ENCODE measurements at regions not wholly inside any gene's neighbourhood (a gene's known extent, or its start where the extent isn't known, plus 50 kb on each side); places are given as distances from the start of the nearest gene placed in this dataset.

DNA sequence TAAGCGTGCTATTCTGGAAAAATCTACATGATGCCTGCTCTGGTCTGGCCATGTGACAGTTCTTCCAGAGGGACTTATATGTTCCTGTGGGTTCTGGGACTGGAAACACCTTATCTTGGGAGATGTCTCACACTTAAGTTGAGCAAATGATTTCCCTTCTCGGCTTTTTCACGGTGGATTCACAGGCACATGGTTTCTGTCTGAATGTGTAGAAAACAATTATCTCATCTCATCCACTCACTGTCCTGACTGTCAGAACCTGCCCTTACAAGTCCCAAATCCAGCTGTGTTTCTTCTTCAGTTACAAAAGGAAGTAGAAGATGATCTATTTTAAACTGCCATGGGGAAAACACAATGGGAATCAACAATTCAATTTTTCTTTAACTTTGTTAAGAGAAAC lies 184.0 kb downstream of the SYK start:
- TF ChIP-seq, protein P1, sequence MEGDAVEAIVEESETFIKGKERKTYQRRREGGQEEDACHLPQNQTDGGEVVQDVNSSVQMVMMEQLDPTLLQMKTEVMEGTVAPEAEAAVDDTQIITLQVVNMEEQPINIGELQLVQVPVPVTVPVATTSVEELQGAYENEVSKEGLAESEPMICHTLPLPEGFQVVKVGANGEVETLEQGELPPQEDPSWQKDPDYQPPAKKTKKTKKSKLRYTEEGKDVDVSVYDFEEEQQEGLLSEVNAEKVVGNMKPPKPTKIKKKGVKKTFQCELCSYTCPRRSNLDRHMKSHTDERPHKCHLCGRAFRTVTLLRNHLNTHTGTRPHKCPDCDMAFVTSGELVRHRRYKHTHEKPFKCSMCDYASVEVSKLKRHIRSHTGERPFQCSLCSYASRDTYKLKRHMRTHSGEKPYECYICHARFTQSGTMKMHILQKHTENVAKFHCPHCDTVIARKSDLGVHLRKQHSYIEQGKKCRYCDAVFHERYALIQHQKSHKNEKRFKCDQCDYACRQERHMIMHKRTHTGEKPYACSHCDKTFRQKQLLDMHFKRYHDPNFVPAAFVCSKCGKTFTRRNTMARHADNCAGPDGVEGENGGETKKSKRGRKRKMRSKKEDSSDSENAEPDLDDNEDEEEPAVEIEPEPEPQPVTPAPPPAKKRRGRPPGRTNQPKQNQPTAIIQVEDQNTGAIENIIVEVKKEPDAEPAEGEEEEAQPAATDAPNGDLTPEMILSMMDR (IDR thresholded peaks at IDR 0.05): no peak
- no peaks in the 10 kb centered on the region for H3K9me3 ChIP-seq
- H3K36me3 ChIP-seq (ENCODE audit: insufficient read depth in 1 of 2, low read depth in 1 of 2): no peaks in the 10 kb centered on the region
- H3K4me1 ChIP-seq: no peaks in the 10 kb centered on the region
- DNase-seq (no peak), ATAC-seq (no peak)
- no peak overlapping the region for H3K27ac ChIP-seq
- H3K4me3 ChIP-seq: no peak overlapping the region
- WGBS, 3 donors: 63 to 68% (median 64%) methylated on average over 3 of the region's 3 CpGs
- no peaks in the 10 kb centered on the region for H3K27me3 ChIP-seq (ENCODE audit: insufficient read depth in 3 of 3, low read length in 2 of 3)
- intact Hi-C loops (cut with DNase I): no loop called here

DNA sequence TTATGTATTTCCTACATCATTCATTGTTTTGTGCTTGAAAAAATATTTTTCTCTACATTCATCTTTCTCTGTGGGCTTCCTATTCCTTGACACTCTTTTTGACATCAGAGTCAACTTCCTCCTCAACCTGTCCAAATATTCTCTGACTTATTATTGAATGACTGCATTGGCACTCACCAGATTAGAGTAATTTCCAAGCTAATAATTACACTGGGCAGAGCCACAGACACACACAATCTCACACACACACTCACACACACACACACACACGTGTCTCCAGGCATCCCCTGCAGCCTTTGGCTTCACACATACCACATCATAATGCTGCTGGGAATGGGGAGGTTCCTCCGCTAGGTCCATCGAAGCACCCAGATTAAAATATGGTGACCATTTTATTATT lies 184.5 kb downstream of the SYK start:
- no peaks in the 10 kb centered on the region for H3K4me1 ChIP-seq
- no peak for DNase-seq
- WGBS, 3 donors: 73 to 79% (median 76%) methylated on average over 3 of the region's 3 CpGs
- no peak overlapping the region for H3K27ac ChIP-seq
- ATAC-seq: no peak
- peaks cover 3% of the 10 kb centered on the region for H3K9me3 ChIP-seq
- TF ChIP-seq, protein P1 (IDR thresholded peaks at IDR 0.05): no peak
- intact Hi-C loops (cut with DNase I): no loop called here
- H3K27me3 ChIP-seq (ENCODE audit: insufficient read depth in 3 of 3, low read length in 2 of 3): no peaks in the 10 kb centered on the region
- H3K36me3 ChIP-seq (ENCODE audit: insufficient read depth in 1 of 2, low read depth in 1 of 2): no peaks in the 10 kb centered on the region
- H3K4me3 ChIP-seq: no peak overlapping the region

DNA sequence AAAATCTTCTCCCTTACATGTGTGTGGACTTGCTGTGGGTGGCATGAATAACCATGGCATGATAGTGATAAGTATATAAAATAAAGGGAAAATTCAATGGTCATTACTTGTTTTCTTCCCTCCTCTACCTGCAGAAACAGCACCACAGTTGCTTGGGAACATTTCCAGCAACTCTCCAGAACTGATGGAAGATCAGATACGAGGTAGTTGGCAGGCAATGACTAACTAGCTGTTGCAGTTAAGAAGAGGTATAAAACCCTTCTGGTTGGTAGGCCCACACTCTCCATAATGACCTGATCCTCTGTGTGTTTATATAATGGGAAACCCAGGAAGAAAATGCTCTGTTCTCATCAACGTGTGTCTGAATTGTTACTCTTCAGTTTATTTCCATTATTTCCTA lies 185.9 kb downstream of the SYK start:
- no peak for DNase-seq
- Histone ChIP-seq H3K27me3 (ENCODE audit: insufficient read depth in 3 of 3, low read length in 2 of 3) (no peaks in the 10 kb centered on the region), H3K9me3 (peaks cover 4% of the 10 kb centered on the region), H3K27ac (no peak overlapping the region), H3K4me3 (no peak overlapping the region), H3K4me1 (no peaks in the 10 kb centered on the region), H3K36me3 (ENCODE audit: insufficient read depth in 1 of 2, low read depth in 1 of 2) (no peaks in the 10 kb centered on the region)
- intact Hi-C loops (cut with DNase I): no loop called here
- TF ChIP-seq, protein P1 (IDR thresholded peaks at IDR 0.05): no peak
- ATAC-seq: no peak
- WGBS, 3 donors: 52 to 61% (median 54%) methylated on average over 2 of the region's 2 CpGs

DNA sequence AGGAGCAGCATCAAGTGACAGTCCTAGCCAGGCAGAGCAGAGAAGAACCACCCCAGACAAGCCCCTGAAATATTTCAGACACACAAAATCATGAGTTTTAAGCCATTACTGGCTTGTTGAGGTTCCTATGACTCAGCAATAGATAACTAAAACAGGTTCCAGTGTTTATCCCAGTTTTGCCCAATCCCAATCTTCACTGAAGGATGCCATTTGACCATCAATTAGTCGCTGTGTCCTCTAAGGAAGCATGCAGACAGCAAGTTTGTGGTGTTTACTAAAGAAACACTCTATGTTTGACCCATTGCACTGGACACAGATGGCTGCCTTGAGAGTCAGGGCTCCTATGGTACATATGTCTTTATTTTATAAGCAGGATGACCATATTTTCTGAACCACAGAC lies 186.7 kb downstream of the SYK start:
- TF ChIP-seq, protein P1 (IDR thresholded peaks at IDR 0.05): no peak
- H3K4me3 ChIP-seq: no peak overlapping the region
- no peaks in the 10 kb centered on the region for H3K36me3 ChIP-seq (ENCODE audit: insufficient read depth in 1 of 2, low read depth in 1 of 2)
- ATAC-seq (no peak), DNase-seq (no peak)
- intact Hi-C loops (cut with DNase I): no loop called here
- WGBS, 3 donors: 71 to 85% (median 75%) methylated on average over 1 of the region's 1 CpG
- peaks cover 4% of the 10 kb centered on the region for H3K9me3 ChIP-seq
- no peaks in the 10 kb centered on the region for H3K27me3 ChIP-seq (ENCODE audit: insufficient read depth in 3 of 3, low read length in 2 of 3)
- H3K27ac ChIP-seq: no peak overlapping the region
- H3K4me1 ChIP-seq: no peaks in the 10 kb centered on the region

DNA sequence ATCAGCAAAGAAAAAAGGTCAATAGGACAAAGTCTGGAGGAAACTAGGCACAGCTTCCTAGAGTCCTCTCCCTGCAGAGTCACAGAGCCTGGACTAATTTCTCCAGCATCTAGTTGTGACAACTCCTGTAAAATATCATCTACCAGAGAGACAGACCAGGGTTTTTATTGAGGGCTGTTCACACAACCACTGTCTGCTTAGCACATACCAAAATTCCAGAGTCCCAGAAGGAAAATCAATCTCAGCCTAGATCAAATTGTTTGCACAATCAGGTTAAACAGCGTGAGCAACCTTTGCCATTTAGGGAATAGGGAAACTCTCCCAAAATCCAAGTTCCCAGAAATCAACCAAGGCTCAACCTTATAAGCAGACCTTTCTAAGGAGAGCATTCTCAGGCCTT lies 190.3 kb downstream of the SYK start:
- WGBS, 3 donors: 24 to 58% (median 56%) methylated on average over 1 of the region's 1 CpG
- Histone ChIP-seq H3K9me3 (peaks cover 4% of the 10 kb centered on the region), H3K27me3 (ENCODE audit: insufficient read depth in 3 of 3, low read length in 2 of 3) (peaks cover 0 to 2% (median 0%) of the 10 kb centered on the region in 3 donors), H3K36me3 (ENCODE audit: insufficient read depth in 1 of 2, low read depth in 1 of 2) (no peaks in the 10 kb centered on the region), H3K27ac (no peak overlapping the region), H3K4me3 (no peak overlapping the region), H3K4me1 (no peaks in the 10 kb centered on the region)
- ATAC-seq: no peak
- TF ChIP-seq, protein P1 (IDR thresholded peaks at IDR 0.05): no peak
- intact Hi-C loops (cut with DNase I): no loop called here
- no peak for DNase-seq
